ENCODE measurements at regions not wholly inside any gene's neighbourhood (a gene's known extent, or its start where the extent isn't known, plus 50 kb on each side); places are given as distances from the start of the nearest gene placed in this dataset.

DNA sequence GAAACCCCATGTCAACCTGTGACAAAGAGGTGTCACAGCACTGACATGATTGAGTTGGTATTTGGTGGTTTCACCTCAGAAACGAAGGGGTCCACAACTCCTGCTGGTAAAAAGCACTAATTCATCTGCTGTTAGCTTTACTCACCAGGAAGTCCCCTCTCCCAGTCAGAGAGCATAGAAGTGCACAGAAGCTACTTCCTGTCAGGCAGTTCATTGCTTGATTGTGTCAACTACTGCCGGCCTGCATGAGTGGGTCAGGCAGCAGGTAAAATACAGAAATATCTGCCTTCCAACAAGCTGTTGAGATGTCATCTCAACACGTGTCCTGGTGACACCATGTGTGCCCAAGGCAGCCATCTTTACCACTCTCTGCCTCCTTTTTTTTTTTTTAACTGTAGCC is 596.6 kb upstream of the NR2F2 start:
- no peak for TF ChIP-seq POLR2A (IDR thresholded peaks at IDR 0.05; ENCODE audit: low read depth, low read length)
- TF ChIP-seq POLR2AphosphoS5 (IDR thresholded peaks at IDR 0.05; ENCODE audit: low read depth, low read length) = no peak
- TF ChIP-seq POU2F2 (IDR thresholded peaks at IDR 0.05; ENCODE audit: low read depth, low read length) = no peak

Data from GM12891 (cell line).